Type B pancreatic cell (in vitro differentiated cells): ENCODE measurements at regions not wholly inside any gene's neighbourhood (a gene's known extent, or its start where the extent isn't known, plus 50 kb on each side); places are given as distances from the start of the nearest gene placed in this dataset.

Experiments used
- DNase-seq: peaks from one replicate; pipeline ENCODE4 v3.0.0; 2021; ENCODE audit warnings: mixed read lengths; ENCODE audit not compliant: unreplicated experiment; ENCODE audit errors: extremely low spot score
- H3K27ac Mint-ChIP-seq: 2 replicates; pipeline ENCODE4 v1.8.0; 2021; ENCODE audit warnings: mild to moderate bottlenecking, mixed read lengths
- H3K27me3 Mint-ChIP-seq: 2 replicates; pipeline ENCODE4 v1.8.0; 2021; ENCODE audit warnings: mixed read lengths
- H3K36me3 Mint-ChIP-seq: 2 replicates; pipeline ENCODE4 v1.8.0; 2021; ENCODE audit warnings: mixed read lengths
- H3K4me1 Mint-ChIP-seq: one replicate; pipeline ENCODE4 v1.8.0; 2021; ENCODE audit warnings: mixed read lengths; ENCODE audit not compliant: unreplicated experiment
- H3K4me3 Mint-ChIP-seq: 2 replicates; pipeline ENCODE4 v1.8.0; 2021; ENCODE audit warnings: mild to moderate bottlenecking, mixed read lengths
- H3K9me3 Mint-ChIP-seq: 2 replicates; pipeline ENCODE4 v1.8.0; 2021; ENCODE audit warnings: mixed read lengths
- CTCF ChIP-seq: fragments of 200-600 bp; sonication (generic); conservative IDR thresholded peaks from 2 replicates; pipeline ENCODE4 v1.5.0; 2021; ENCODE audit warnings: antibody characterized with exemption, mild to moderate bottlenecking

DNA sequence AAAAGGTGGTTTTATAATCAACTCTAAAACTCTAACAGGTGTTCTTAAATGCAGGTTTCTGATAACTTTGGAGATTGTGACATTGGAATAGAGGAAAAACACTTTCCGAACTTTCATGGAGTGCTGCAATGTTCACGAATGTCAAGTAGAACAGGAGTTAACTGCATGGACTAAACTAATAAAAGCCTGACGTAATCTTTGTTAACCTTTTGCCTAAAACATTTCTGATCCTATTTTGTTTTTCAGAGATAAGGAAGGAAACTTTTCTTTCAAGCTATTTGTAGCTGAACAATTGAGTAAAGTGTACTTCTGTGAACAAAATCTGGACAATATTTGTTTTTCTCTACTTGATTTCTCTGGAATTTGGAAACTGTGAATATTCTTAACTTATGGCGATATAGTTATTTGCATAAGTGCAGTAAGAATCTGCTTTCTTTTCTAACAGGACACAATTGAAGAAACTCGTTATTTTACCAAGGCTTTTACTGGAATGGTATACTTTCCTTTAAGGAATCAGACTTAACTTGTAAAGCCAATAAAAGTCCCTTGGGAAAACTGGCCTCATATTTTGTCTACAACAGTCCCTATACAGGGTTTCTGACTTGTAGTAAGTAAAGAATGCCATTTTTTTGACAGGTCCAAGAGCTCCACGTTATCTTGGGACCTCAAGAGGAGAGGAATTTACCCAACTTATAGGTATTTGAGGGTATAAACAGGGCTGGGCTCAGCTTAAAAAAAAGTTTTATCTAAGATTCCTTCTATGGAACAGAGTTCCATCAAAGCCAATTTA is 154.7 kb downstream of the NXNL2 start:
- no peak for TF ChIP-seq CTCF
- H3K27ac Mint-ChIP-seq, result no peak overlapping the region
- H3K4me1 Mint-ChIP-seq, result peaks cover 4% of the 10 kb centered on the region
- DNase-seq, result no peak
- H3K36me3 Mint-ChIP-seq, result no peaks in the 10 kb centered on the region
- H3K27me3 Mint-ChIP-seq, result no peaks in the 10 kb centered on the region
- no peak overlapping the region for H3K4me3 Mint-ChIP-seq
- peaks cover 8% of the 10 kb centered on the region for H3K9me3 Mint-ChIP-seq

DNA sequence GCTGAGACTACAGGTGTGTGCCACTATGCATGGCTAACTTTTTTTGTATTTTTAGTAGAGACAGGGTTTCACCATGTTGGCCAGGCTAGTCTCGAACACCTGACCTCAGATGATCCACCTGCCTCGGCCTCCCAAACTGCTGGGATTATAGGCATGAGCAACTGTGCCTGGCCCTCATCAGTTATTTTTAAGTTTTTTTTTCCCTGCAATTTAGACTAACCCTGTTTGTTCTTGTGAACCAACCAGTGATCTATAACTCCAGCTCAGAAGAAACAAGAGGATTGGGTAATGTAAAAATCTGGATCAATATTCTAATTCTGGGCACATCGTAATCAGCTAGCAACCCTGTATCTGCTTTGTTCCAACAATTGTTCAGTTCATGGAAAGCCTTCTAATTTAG is 155.7 kb downstream of the NXNL2 start:
- H3K4me1 Mint-ChIP-seq, result no peaks in the 10 kb centered on the region
- peaks cover 8% of the 10 kb centered on the region for H3K9me3 Mint-ChIP-seq

DNA sequence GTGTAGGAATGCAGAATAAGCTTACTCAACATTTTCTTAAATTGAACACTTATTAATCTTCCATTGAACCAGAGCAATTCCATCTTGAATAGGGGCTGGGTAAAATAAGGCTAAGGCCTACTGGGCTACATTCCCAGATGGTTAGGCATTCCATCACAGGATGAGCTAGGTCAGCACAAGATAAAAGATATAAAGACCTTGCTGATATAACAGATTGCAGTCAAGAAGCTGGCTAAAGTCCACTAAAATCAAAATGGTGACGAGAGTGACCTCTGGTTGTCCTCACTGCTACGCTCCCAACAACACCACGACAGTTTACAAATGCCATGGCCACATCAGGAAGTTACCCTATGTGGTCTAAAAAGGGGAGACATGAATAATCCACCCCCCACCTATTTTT is 156.1 kb downstream of the NXNL2 start:
- Mint-ChIP-seq H3K4me3 (no peak overlapping the region), H3K9me3 (peaks cover 8% of the 10 kb centered on the region), H3K36me3 (no peaks in the 10 kb centered on the region), H3K27ac (no peak overlapping the region), H3K27me3 (no peaks in the 10 kb centered on the region), H3K4me1 (no peaks in the 10 kb centered on the region)
- no peak for DNase-seq
- no peak for TF ChIP-seq CTCF

More for the DNA sequence above, 155.7 kb downstream of the NXNL2 start:
- Mint-ChIP-seq H3K36me3 (no peaks in the 10 kb centered on the region), H3K4me3 (no peak overlapping the region), H3K27me3 (no peaks in the 10 kb centered on the region), H3K27ac (no peak overlapping the region)
- DNase-seq, result no peak
- TF ChIP-seq CTCF, result no peak

- Mint-ChIP-seq H3K4me3 (no peak overlapping the region), H3K36me3 (no peaks in the 10 kb centered on the region), H3K27me3 (no peaks in the 10 kb centered on the region), H3K4me1 (no peaks in the 10 kb centered on the region), H3K27ac (no peak overlapping the region), H3K9me3 (peaks cover 8% of the 10 kb centered on the region)
- TF ChIP-seq CTCF, result no peak
- no peak for DNase-seq
Measured at GRCh38 chr9:88691811-88692210, 156.8 kb downstream of the NXNL2 start.

GRCh38 chr9:88692827-88693226 is 157.8 kb downstream of the NXNL2 start:
- no peak overlapping the region for H3K27ac Mint-ChIP-seq
- H3K9me3 Mint-ChIP-seq, result peaks cover 8% of the 10 kb centered on the region
- no peak overlapping the region for H3K4me3 Mint-ChIP-seq
- no peak for DNase-seq
- TF ChIP-seq CTCF, result no peak
- H3K36me3 Mint-ChIP-seq, result no peaks in the 10 kb centered on the region
- H3K4me1 Mint-ChIP-seq, result peaks cover 2% of the 10 kb centered on the region
- peaks cover 2% of the 10 kb centered on the region for H3K27me3 Mint-ChIP-seq
